ENCODE measurements at regions not wholly inside any gene's neighbourhood (a gene's known extent, or its start where the extent isn't known, plus 50 kb on each side); places are given as distances from the start of the nearest gene placed in this dataset.
"Not testable (repeated sequence)": the region's sequence is repeated elsewhere in the genome, so short reads cannot be mapped to it uniquely, and the experiment has no call there.

GRCh38 chr4:105061731-105062130 is 84.9 kb upstream of the TET2 start:
- in situ Hi-C loops (cut with MboI; ENCODE audit: low pct_unique_long_range_greater_than_20kb in 2 of 9, low sequenced_read_pairs in 9 of 9, unreplicated experiment in 9 of 9), result no loop called here
- Histone ChIP-seq H3K4me1 (replicated peaks in 1 of 2) (peaks cover 0 to 3% of the 10 kb centered on the region in 2 donors), H3K27ac (no peak overlapping the region), H3K4me3 (no peak overlapping the region)
- whole genome bisulfite sequencing, 10 experiments, result 0 to 100% (median 64%) methylated on average over 1 of the region's 1 CpG; no CpG with 5 or more reads in 1 of the 10 experiments
- ATAC-seq (replicated peaks in 6 of 8), result no peak

- in situ Hi-C loops (cut with MboI; ENCODE audit: low pct_unique_long_range_greater_than_20kb in 2 of 9, low sequenced_read_pairs in 9 of 9, unreplicated experiment in 9 of 9), result no loop called here
- no peak for ATAC-seq (replicated peaks in 6 of 8)
These were observed 80.3 kb upstream of the TET2 start for GRCh38 chr4:105066401-105066800.

GRCh38 chr4:105067431-105067830 is 79.2 kb upstream of the TET2 start:
- ATAC-seq (replicated peaks in 6 of 8), result no peak
- H3K4me3 ChIP-seq, result no peak overlapping the region
- no peak overlapping the region for H3K27ac ChIP-seq
- in situ Hi-C loops (cut with MboI; ENCODE audit: low pct_unique_long_range_greater_than_20kb in 2 of 9, low sequenced_read_pairs in 9 of 9, unreplicated experiment in 9 of 9), result no loop called here
- 0 to 100% (median 62%) methylated on average over 1 to 2 of the region's 2 CpGs for WGBS, 10 experiments
- H3K4me1 ChIP-seq (replicated peaks in 1 of 2), result peaks cover 8 to 15% of the 10 kb centered on the region in 2 donors

More at GRCh38 chr4:105066401-105066800, 80.3 kb upstream of the TET2 start:
- Histone ChIP-seq H3K4me1 (replicated peaks in 1 of 2) (peaks cover 8 to 15% of the 10 kb centered on the region in 2 donors), H3K4me3 (no peak overlapping the region), H3K27ac (no peak overlapping the region)

GRCh38 chr4:105067946-105068345 is 78.7 kb upstream of the TET2 start:
- Histone ChIP-seq H3K4me3 (no peak overlapping the region), H3K4me1 (replicated peaks in 1 of 2) (peaks cover 8 to 15% of the 10 kb centered on the region in 2 donors), H3K27ac (no peak overlapping the region)
- WGBS, 10 experiments, result 0 to 54% (median 7%) methylated on average over 1 to 4 of the region's 4 CpGs; no CpG with 5 or more reads in 1 of the 10 experiments
- in situ Hi-C loops (cut with MboI; ENCODE audit: low pct_unique_long_range_greater_than_20kb in 2 of 9, low sequenced_read_pairs in 9 of 9, unreplicated experiment in 9 of 9), result no loop called here
- ATAC-seq (replicated peaks in 6 of 8), result peak in 5 of 8 experiments; percentile 31 to 56 (median 46)

GRCh38 chr4:105068516-105068915 is 78.2 kb upstream of the TET2 start:
- WGBS, 10 experiments, result 0 to 67% (median 44%) methylated on average over 1 to 3 of the region's 3 CpGs; no CpG with 5 or more reads in 2 of the 10 experiments
- in situ Hi-C loops (cut with MboI; ENCODE audit: low pct_unique_long_range_greater_than_20kb in 2 of 9, low sequenced_read_pairs in 9 of 9, unreplicated experiment in 9 of 9), result no loop called here
- H3K4me3 ChIP-seq, result no peak overlapping the region
- H3K27ac ChIP-seq, result no peak overlapping the region
- peak in 2 of 8 experiments; percentile 43 to 45 for ATAC-seq (replicated peaks in 6 of 8)
- H3K4me1 ChIP-seq (replicated peaks in 1 of 2), result peaks cover 8 to 15% of the 10 kb centered on the region in 2 donors

- whole genome bisulfite sequencing, 10 experiments, result 60 to 100% (median 79%) methylated on average over 1 to 2 of the region's 2 CpGs; no CpG with 5 or more reads in 5 of the 10 experiments
- peaks cover 8 to 15% of the 10 kb centered on the region in 2 donors for H3K4me1 ChIP-seq (replicated peaks in 1 of 2)
- H3K27ac ChIP-seq; in situ Hi-C loops (cut with MboI; ENCODE audit: low pct_unique_long_range_greater_than_20kb in 2 of 9, low sequenced_read_pairs in 9 of 9, unreplicated experiment in 9 of 9); ATAC-seq (replicated peaks in 6 of 8); H3K4me3 ChIP-seq: not testable (repeated sequence)
These were observed 74.6 kb upstream of the TET2 start for GRCh38 chr4:105072095-105072494.

- ATAC-seq (replicated peaks in 6 of 8), result no peak
- in situ Hi-C loops (cut with MboI; ENCODE audit: low pct_unique_long_range_greater_than_20kb in 2 of 9, low sequenced_read_pairs in 9 of 9, unreplicated experiment in 9 of 9), result no loop called here
- Histone ChIP-seq H3K4me3 (no peak overlapping the region), H3K27ac (no peak overlapping the region), H3K4me1 (replicated peaks in 1 of 2) (no peaks in the 10 kb centered on the region)
These were observed 72.6 kb upstream of the TET2 start for GRCh38 chr4:105074097-105074496.

- 0 to 100% (median 63%) methylated on average over 1 to 2 of the region's 2 CpGs for WGBS, 10 experiments
- ATAC-seq (replicated peaks in 6 of 8), result no peak
These were observed 71.6 kb upstream of the TET2 start for GRCh38 chr4:105075045-105075444.

GRCh38 chr4:105088110-105088879 is 58.4 kb upstream of the TET2 start:
- Histone ChIP-seq H3K4me1 (replicated peaks in 1 of 2) (no peaks in the 10 kb centered on the region), H3K27ac (no peak overlapping the region), H3K4me3 (no peak overlapping the region)
- peak; percentile 35 to 95 (median 54) for ATAC-seq (replicated peaks in 6 of 8)
- in situ Hi-C loops (cut with MboI; ENCODE audit: low pct_unique_long_range_greater_than_20kb in 2 of 9, low sequenced_read_pairs in 9 of 9, unreplicated experiment in 9 of 9), result no loop called here
- 0 to 58% (median 24%) methylated on average over 4 to 10 of the region's 10 CpGs for WGBS, 10 experiments

More at GRCh38 chr4:105075045-105075444, 71.6 kb upstream of the TET2 start:
- Histone ChIP-seq H3K4me3 (no peak overlapping the region), H3K27ac (no peak overlapping the region), H3K4me1 (replicated peaks in 1 of 2) (no peaks in the 10 kb centered on the region)
- in situ Hi-C loops (cut with MboI; ENCODE audit: low pct_unique_long_range_greater_than_20kb in 2 of 9, low sequenced_read_pairs in 9 of 9, unreplicated experiment in 9 of 9), result no loop called here

GRCh38 chr4:105092356-105092755 is 54.3 kb upstream of the TET2 start:
- in situ Hi-C loops (cut with MboI; ENCODE audit: low pct_unique_long_range_greater_than_20kb in 2 of 9, low sequenced_read_pairs in 9 of 9, unreplicated experiment in 9 of 9), result no loop called here
- Histone ChIP-seq H3K27ac (no peak overlapping the region), H3K4me3 (no peak overlapping the region), H3K4me1 (replicated peaks in 1 of 2) (no peaks in the 10 kb centered on the region)
- WGBS, 10 experiments, result 0 to 100% (median 40%) methylated on average over 1 of the region's 1 CpG; no CpG with 5 or more reads in 4 of the 10 experiments
- peak in 2 of 8 experiments; percentile 64 to 80 for ATAC-seq (replicated peaks in 6 of 8)

- H3K27ac ChIP-seq, result no peak overlapping the region
- H3K4me1 ChIP-seq (replicated peaks in 1 of 2), result no peaks in the 10 kb centered on the region
- 0 to 100% (median 50%) methylated on average over 1 of the region's 1 CpG; no CpG with 5 or more reads in 3 of the 10 experiments for WGBS, 10 experiments
- ATAC-seq (replicated peaks in 6 of 8), result peak in 1 of 8 experiments; percentile 15
- H3K4me3 ChIP-seq, result no peak overlapping the region
- in situ Hi-C loops (cut with MboI; ENCODE audit: low pct_unique_long_range_greater_than_20kb in 2 of 9, low sequenced_read_pairs in 9 of 9, unreplicated experiment in 9 of 9), result no loop called here
These were observed 53.9 kb upstream of the TET2 start for GRCh38 chr4:105092768-105093167.

GRCh38 chr4:105093975-105094374 is 52.7 kb upstream of the TET2 start:
- Histone ChIP-seq H3K4me1 (replicated peaks in 1 of 2) (no peaks in the 10 kb centered on the region), H3K27ac (no peak overlapping the region), H3K4me3 (no peak overlapping the region)
- in situ Hi-C loops (cut with MboI; ENCODE audit: low pct_unique_long_range_greater_than_20kb in 2 of 9, low sequenced_read_pairs in 9 of 9, unreplicated experiment in 9 of 9), result no loop called here
- WGBS, 10 experiments, result 0 to 90% (median 45%) methylated on average over 1 to 2 of the region's 2 CpGs
- ATAC-seq (replicated peaks in 6 of 8), result no peak
